Transverse colon (tissue), 3 donors: ENCODE measurements at regions not wholly inside any gene's neighbourhood (a gene's known extent, or its start where the extent isn't known, plus 50 kb on each side); places are given as distances from the start of the nearest gene placed in this dataset.

Source experiments
- CTCF ChIP-seq, 5 experiments: fragments of 200-600 bp in 3 of 5; fragments of 450-650 bp in 2 of 5; sonication (generic) in 3 of 5; IDR thresholded peaks; 1 replicate in 2 of 5; 2 replicates in 3 of 5; pipeline ENCODE4 v1.5.1; 2016 to 2017; ENCODE audit warnings: antibody characterized with exemption in 5 of 5, inconsistent platforms in 3 of 5, mild to moderate bottlenecking in 2 of 5, moderate library complexity in 1 of 5
- EP300 ChIP-seq: sonication (generic); formaldehyde crosslinking; IDR thresholded peaks from one replicate; pipeline ENCODE4 v1.6.1; 2017; ENCODE audit warnings: antibody characterized with exemption, low read depth
- POLR2A ChIP-seq: fragments of 450-650 bp; IDR thresholded peaks from one replicate; pipeline ENCODE4 v1.6.1; 2016; ENCODE audit warnings: antibody characterized with exemption, mild to moderate bottlenecking, moderate library complexity

- TF ChIP-seq POLR2A (no peak), CTCF (IDR thresholded peaks at IDR 0.05) (no peak), EP300 (no peak)
Observed at GRCh38 chr13:54210397-54211049, 1181.9 kb downstream of the OLFM4 start.
